CD8-positive, alpha-beta memory T cell (primary cell): ENCODE measurements at regions not wholly inside any gene's neighbourhood (a gene's known extent, or its start where the extent isn't known, plus 50 kb on each side); places are given as distances from the start of the nearest gene placed in this dataset.

ENCODE experiments used
- CTCF ChIA-PET: fragments of 350-600 bp; sonication (Branson Sonifier 250); formaldehyde crosslinking; loops from one replicate; lab custom pipeline; 2021; ENCODE audit warnings: antibody characterized with exemption; lab: Charles Lee
- POLR2A ChIA-PET: fragments of 350-600 bp; sonication (Branson Sonifier 250); formaldehyde crosslinking; loops from one replicate; lab custom pipeline; 2021; ENCODE audit warnings: antibody characterized with exemption; lab: Charles Lee
- DNase-seq, 5 donors: peaks; one replicate each; pipeline versions ENCODE4 v3.0.0 to v3.0.0-alpha.2; 2020 to 2022; ENCODE audit warnings: mixed read lengths in 1 of 5
- H3K27ac ChIP-seq: one replicate; pipeline ENCODE4 v1.7.0; 2013; ENCODE audit warnings: low read depth, mild to moderate bottlenecking, low read length, moderate library complexity
- H3K27me3 ChIP-seq: 2 replicates; pipeline ENCODE4 v1.7.0; 2013; ENCODE audit warnings: low read length, mild to moderate bottlenecking; ENCODE audit not compliant: insufficient read depth, poor library complexity, severe bottlenecking
- H3K36me3 ChIP-seq: 2 replicates; pipeline ENCODE4 v1.7.0; 2013; ENCODE audit warnings: mild to moderate bottlenecking, low read length, moderate library complexity; ENCODE audit not compliant: insufficient read depth
- H3K4me1 ChIP-seq: 2 replicates; pipeline ENCODE4 v1.7.0; 2013; ENCODE audit warnings: mild to moderate bottlenecking, low read length, moderate library complexity; ENCODE audit not compliant: insufficient read depth
- H3K4me3 ChIP-seq: 2 replicates; pipeline ENCODE4 v1.7.0; 2013; ENCODE audit warnings: mild to moderate bottlenecking, low read length
- H3K9me3 ChIP-seq: 2 replicates; pipeline ENCODE4 v1.7.0; 2013; ENCODE audit warnings: mild to moderate bottlenecking, low read length
- H3K27ac Mint-ChIP-seq, 8 donors: one replicate each; pipeline ENCODE4 v1.8.0; 2020 to 2021; ENCODE audit warnings: mixed read lengths in 8 of 8, mild to moderate bottlenecking in 6 of 8, inconsistent platforms in 3 of 8, moderate library complexity in 3 of 8
- H3K27me3 Mint-ChIP-seq, 2 donors: one replicate each; pipeline ENCODE4 v1.8.0; 2020 to 2021; ENCODE audit warnings: mixed read lengths in 2 of 2, mild to moderate bottlenecking in 1 of 2, moderate library complexity in 1 of 2
- H3K36me3 Mint-ChIP-seq, 3 donors: one replicate each; pipeline ENCODE4 v1.8.0; 2020 to 2021; ENCODE audit warnings: mixed read lengths in 3 of 3, inconsistent platforms in 1 of 3, mild to moderate bottlenecking in 1 of 3
- H3K4me1 Mint-ChIP-seq, 3 donors: one replicate each; pipeline ENCODE4 v1.8.0; 2020 to 2021; ENCODE audit warnings: mixed read lengths in 3 of 3, inconsistent platforms in 1 of 3, mild to moderate bottlenecking in 1 of 3
- H3K4me3 Mint-ChIP-seq, 7 donors: one replicate each; pipeline ENCODE4 v1.8.0; 2020 to 2021; ENCODE audit warnings: mixed read lengths in 7 of 7, mild to moderate bottlenecking in 6 of 7, moderate library complexity in 4 of 7, inconsistent platforms in 2 of 7
- H3K9me3 Mint-ChIP-seq, 5 donors: one replicate each; pipeline ENCODE4 v1.8.0; 2020 to 2022; ENCODE audit warnings: mixed read lengths in 5 of 5, mild to moderate bottlenecking in 3 of 5, moderate library complexity in 2 of 5, inconsistent platforms in 1 of 5

DNA sequence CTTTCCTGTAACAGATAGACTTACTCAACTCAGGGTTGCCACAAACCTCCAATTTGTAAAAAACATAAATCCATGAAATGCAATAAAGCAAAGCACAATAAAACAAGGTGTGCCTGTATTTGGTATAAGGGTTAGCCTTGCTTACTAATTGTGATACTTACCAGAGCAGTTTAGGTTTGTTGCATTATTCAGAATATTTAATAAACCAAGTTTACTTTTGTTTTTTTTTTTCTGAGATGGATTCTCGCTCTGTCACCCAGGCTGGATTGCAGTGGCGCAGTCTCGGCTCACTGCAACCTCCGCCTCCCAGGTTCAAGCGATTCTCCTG is 79.6 kb downstream of the SEC61G start:
- no peaks in the 10 kb centered on the region for H3K4me1 Mint-ChIP-seq
- H3K27ac Mint-ChIP-seq: no peak overlapping the region
- no peak overlapping the region for H3K4me3 ChIP-seq
- H3K4me3 Mint-ChIP-seq: no peak overlapping the region
- H3K27ac ChIP-seq: no peak overlapping the region
- DNase-seq: no peak
- no peaks in the 10 kb centered on the region for H3K36me3 Mint-ChIP-seq
- no peaks in the 10 kb centered on the region for H3K9me3 ChIP-seq
- H3K36me3 ChIP-seq: no peaks in the 10 kb centered on the region
- H3K4me1 ChIP-seq: no peaks in the 10 kb centered on the region
- H3K27me3 Mint-ChIP-seq: peaks cover 0 to 2% of the 10 kb centered on the region in 2 donors
- H3K9me3 Mint-ChIP-seq: peaks cover 0 to 7% (median 0%) of the 10 kb centered on the region in 5 donors
- no peaks in the 10 kb centered on the region for H3K27me3 ChIP-seq
- POLR2A ChIA-PET: no interaction called here
- CTCF ChIA-PET: no interaction called here

DNA sequence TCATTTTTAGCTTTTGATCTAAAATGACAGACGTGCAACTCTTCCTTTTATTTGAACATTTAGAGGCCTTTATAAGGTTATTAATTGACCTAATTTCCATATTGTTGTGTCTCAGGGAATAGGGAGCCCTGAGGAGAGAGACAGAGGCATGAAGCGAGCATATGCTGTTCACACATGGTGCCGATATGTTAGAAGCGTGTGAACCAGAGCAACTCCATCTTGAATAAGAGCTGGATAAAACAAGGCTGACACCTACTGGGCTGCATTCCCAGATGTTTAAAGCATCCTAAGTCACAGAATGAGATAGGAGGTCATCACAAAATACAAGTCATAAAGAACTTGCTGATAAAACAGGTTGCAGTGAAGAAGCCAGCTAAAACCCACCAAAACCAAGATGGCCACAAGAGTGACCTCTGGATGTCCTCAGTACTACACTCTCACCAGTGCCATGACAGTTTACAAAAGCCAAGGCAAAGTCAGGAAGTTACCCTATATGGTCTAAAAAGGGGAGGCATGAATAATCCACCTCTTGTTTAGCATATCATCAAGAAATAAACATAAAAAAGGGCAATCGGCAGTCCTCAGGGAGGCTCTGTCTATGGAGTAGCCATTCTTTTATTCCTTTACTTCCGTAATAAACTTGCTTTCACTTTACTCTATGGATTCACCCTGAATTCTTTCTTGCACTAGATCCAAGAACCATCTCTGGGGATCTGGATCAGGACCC is 80.1 kb downstream of the SEC61G start:
- Histone ChIP-seq H3K9me3 (no peaks in the 10 kb centered on the region), H3K4me1 (no peaks in the 10 kb centered on the region), H3K36me3 (no peaks in the 10 kb centered on the region), H3K4me3 (no peak overlapping the region), H3K27ac (no peak overlapping the region), H3K27me3 (no peaks in the 10 kb centered on the region)
- POLR2A ChIA-PET: no interaction called here
- H3K4me1 Mint-ChIP-seq: no peaks in the 10 kb centered on the region
- CTCF ChIA-PET: no interaction called here
- no peak overlapping the region for H3K27ac Mint-ChIP-seq
- H3K36me3 Mint-ChIP-seq: no peaks in the 10 kb centered on the region
- H3K9me3 Mint-ChIP-seq: peaks cover 0 to 7% (median 0%) of the 10 kb centered on the region in 5 donors
- peaks cover 0 to 2% of the 10 kb centered on the region in 2 donors for H3K27me3 Mint-ChIP-seq
- H3K4me3 Mint-ChIP-seq: no peak overlapping the region
- DNase-seq: no peak

DNA sequence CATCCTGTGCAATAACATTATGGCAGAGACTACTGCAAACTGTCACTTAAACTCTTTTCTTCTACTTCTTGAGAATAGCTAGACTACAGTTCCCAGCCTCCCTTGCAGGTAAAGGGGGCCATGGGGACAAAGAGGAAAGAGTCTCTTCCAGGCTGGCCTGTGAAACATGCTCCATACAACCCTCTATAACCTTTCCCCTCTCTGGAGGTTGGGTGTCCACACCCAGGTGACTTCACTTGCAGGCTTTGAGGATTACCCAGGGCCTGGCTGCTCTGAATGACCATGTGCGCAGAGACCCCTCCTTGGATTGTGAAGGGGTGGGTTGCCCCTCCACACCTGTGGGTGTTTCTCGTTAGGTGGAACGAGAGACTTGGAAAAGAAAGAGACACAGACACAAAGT is 84.1 kb downstream of the SEC61G start:
- H3K27me3 Mint-ChIP-seq: no peaks in the 10 kb centered on the region
- DNase-seq: no peak
- peaks cover 0 to 6% (median 0%) of the 10 kb centered on the region in 5 donors for H3K9me3 Mint-ChIP-seq
- Histone ChIP-seq H3K9me3 (no peaks in the 10 kb centered on the region), H3K27me3 (no peaks in the 10 kb centered on the region), H3K27ac (no peak overlapping the region), H3K4me3 (no peak overlapping the region), H3K36me3 (no peaks in the 10 kb centered on the region), H3K4me1 (no peaks in the 10 kb centered on the region)
- H3K4me1 Mint-ChIP-seq: no peaks in the 10 kb centered on the region
- H3K27ac Mint-ChIP-seq: no peak overlapping the region
- POLR2A ChIA-PET: no interaction called here
- no peak overlapping the region for H3K4me3 Mint-ChIP-seq
- H3K36me3 Mint-ChIP-seq: no peaks in the 10 kb centered on the region
- CTCF ChIA-PET: no interaction called here

DNA sequence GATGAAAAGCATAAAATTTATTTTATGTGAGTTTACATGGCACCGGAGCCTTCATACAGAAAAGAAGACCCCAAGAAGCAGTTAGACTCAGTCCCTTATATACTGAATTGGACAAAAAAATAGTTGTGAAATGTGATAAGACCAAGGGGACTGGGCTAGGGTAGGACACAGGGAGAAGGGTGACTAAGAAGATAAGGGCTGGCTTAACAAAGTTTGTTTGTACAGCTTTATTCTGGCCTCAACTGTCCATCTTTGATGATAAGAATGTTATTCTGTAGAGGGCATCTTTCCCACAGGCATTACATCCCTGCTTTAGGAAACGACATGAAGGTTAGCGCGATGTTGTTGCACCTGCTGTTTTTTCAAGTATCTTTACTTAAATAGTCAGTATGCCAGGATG is 86.5 kb downstream of the SEC61G start:
- ChIA-PET POLR2A (no interaction called here), CTCF (no interaction called here)
- no peak overlapping the region for H3K4me3 ChIP-seq
- no peaks in the 10 kb centered on the region for H3K27me3 ChIP-seq
- no peaks in the 10 kb centered on the region for H3K36me3 Mint-ChIP-seq
- H3K27me3 Mint-ChIP-seq: peaks cover 0 to 2% of the 10 kb centered on the region in 2 donors
- H3K27ac Mint-ChIP-seq: no peak overlapping the region
- DNase-seq: no peak
- H3K4me1 ChIP-seq: no peaks in the 10 kb centered on the region
- H3K9me3 Mint-ChIP-seq: peaks cover 0 to 8% (median 0%) of the 10 kb centered on the region in 5 donors
- H3K9me3 ChIP-seq: no peaks in the 10 kb centered on the region
- no peak overlapping the region for H3K27ac ChIP-seq
- no peaks in the 10 kb centered on the region for H3K36me3 ChIP-seq
- no peak overlapping the region for H3K4me3 Mint-ChIP-seq
- no peaks in the 10 kb centered on the region for H3K4me1 Mint-ChIP-seq

DNA sequence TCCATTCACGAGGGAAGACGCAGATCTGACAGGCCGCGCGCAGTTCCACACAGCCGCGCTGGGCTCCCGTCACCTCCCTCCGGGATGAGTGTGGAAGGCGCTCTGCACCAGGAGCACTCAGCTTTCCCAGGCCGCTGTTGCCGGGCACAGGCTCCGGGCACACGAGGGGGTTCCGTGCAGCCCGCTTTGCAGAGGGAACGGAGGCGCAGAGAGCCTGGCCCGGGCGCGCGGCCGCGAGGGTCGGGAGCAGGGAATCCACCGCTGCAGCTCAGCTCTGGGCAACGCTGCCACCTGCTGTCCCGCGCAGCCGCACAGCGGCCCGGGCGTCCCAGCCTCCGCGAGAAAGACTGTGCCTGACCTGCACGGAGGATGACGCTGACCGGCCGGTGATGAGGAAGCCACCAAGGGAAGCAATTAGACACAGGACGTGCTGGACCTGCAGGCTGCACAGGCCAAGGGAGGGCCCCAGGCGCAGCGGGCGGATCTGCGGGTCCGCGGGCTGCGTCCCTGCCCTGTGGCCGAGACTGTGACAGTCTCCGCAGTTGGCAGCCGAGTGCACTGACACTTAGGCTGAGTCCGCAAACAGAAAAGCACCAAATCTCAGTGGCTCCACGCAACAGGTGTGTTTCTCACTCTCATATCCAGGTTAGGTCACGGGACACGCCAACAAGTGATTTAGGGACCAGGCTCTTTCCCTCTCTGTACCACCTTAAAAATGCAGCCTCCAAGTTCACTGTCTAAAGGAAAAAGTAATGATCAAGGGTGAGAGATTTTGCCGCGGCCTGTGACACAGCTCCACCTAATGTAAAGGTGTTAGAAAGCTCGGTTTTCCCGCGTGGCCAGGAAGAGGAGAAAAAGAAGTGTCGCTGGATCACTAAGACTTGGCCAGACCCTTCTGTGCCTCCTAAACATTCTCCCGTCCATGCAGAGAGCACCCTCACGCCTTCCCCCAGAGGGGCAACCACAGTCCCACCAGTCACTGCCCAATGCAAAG is 94.5 kb downstream of the SEC61G start:
- H3K27me3 Mint-ChIP-seq: peaks cover 14 to 30% of the 10 kb centered on the region in 2 donors
- Histone ChIP-seq H3K36me3 (no peaks in the 10 kb centered on the region), H3K9me3 (no peaks in the 10 kb centered on the region), H3K4me1 (no peaks in the 10 kb centered on the region), H3K4me3 (no peak overlapping the region), H3K27me3 (no peaks in the 10 kb centered on the region), H3K27ac (no peak overlapping the region)
- DNase-seq: no peak
- peak overlapping the region in 1 of 7 donors; percentile 30 for H3K4me3 Mint-ChIP-seq
- H3K4me1 Mint-ChIP-seq: peaks cover 5 to 9% (median 8%) of the 10 kb centered on the region in 3 donors
- ChIA-PET CTCF (no interaction called here), POLR2A (no interaction called here)
- H3K9me3 Mint-ChIP-seq: peaks cover 0 to 6% (median 0%) of the 10 kb centered on the region in 5 donors
- no peak overlapping the region for H3K27ac Mint-ChIP-seq
- H3K36me3 Mint-ChIP-seq: no peaks in the 10 kb centered on the region

DNA sequence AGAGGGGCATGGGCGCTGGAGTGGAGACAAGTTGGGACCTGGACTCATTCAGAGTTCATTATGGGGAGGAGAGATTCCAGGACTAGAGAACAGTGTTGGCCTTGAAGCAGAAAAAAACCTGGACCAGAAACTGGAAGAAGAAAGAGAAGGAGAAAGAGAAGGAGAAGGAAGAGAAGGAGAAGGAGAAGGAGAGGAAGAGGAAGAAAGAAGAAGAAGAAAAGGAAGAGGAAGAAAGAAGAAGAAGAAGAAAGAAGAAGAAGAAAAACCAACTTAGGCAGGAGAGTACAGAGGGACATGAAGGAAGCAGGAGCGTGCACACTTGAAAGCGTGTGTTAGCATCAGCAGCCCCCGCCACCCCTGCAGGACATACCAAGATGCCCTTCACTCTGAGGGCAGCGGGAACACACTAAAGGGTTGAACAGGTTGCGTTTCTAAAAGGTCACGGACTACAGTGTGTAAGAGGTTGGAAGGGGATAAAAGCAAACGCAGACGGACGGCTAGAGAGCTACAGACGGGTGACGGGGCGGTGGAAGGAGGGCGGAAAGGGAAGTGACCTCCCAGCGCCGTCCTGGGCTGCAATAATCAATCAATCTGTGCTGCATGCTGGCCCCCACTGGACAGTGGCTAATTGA is 95.3 kb downstream of the SEC61G start:
- H3K4me1 ChIP-seq: no peaks in the 10 kb centered on the region
- DNase-seq: no peak
- peak overlapping the region in 3 of 7 donors; percentile 2 to 59 (median 30) for H3K4me3 Mint-ChIP-seq
- H3K9me3 Mint-ChIP-seq: peaks cover 0 to 6% (median 0%) of the 10 kb centered on the region in 5 donors
- no peaks in the 10 kb centered on the region for H3K9me3 ChIP-seq
- no peak overlapping the region for H3K27ac Mint-ChIP-seq
- ChIA-PET CTCF (no interaction called here), POLR2A (no interaction called here)
- no peak overlapping the region for H3K4me3 ChIP-seq
- no peak overlapping the region for H3K27ac ChIP-seq
- no peaks in the 10 kb centered on the region for H3K27me3 ChIP-seq
- H3K36me3 ChIP-seq: no peaks in the 10 kb centered on the region
- peaks cover 14 to 30% of the 10 kb centered on the region in 2 donors for H3K27me3 Mint-ChIP-seq
- peaks cover 5 to 9% (median 8%) of the 10 kb centered on the region in 3 donors for H3K4me1 Mint-ChIP-seq
- no peaks in the 10 kb centered on the region for H3K36me3 Mint-ChIP-seq

DNA sequence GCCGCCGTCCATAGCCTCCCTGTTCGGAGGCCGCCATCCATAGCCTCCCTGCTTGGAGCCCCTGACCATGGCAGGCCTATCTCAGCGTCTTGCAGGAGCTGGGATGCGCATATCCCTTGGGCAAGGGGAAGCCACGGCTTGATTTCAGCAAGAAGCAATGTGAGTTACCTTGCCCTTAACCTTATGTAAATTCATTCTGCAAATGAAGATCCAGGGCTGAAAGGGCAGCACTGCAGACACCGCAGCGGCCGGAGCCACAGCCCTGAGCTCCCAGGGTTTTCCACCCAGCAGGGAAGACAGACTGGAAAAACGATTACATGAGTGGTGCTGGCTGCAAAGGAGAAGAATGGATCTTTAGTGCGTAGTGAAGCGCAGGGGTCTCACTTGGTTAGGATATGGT is 95.8 kb downstream of the SEC61G start:
- H3K4me1 Mint-ChIP-seq: peaks cover 5 to 9% (median 8%) of the 10 kb centered on the region in 3 donors
- H3K27ac ChIP-seq: no peak overlapping the region
- ChIA-PET POLR2A (no interaction called here), CTCF (no interaction called here)
- peaks cover 12 to 30% of the 10 kb centered on the region in 2 donors for H3K27me3 Mint-ChIP-seq
- H3K9me3 Mint-ChIP-seq: peaks cover 0 to 6% (median 0%) of the 10 kb centered on the region in 5 donors
- H3K9me3 ChIP-seq: no peaks in the 10 kb centered on the region
- no peak for DNase-seq
- no peak overlapping the region for H3K4me3 ChIP-seq
- no peak overlapping the region for H3K27ac Mint-ChIP-seq
- no peaks in the 10 kb centered on the region for H3K27me3 ChIP-seq
- no peaks in the 10 kb centered on the region for H3K36me3 Mint-ChIP-seq
- H3K4me3 Mint-ChIP-seq: no peak overlapping the region
- H3K4me1 ChIP-seq: no peaks in the 10 kb centered on the region
- no peaks in the 10 kb centered on the region for H3K36me3 ChIP-seq

DNA sequence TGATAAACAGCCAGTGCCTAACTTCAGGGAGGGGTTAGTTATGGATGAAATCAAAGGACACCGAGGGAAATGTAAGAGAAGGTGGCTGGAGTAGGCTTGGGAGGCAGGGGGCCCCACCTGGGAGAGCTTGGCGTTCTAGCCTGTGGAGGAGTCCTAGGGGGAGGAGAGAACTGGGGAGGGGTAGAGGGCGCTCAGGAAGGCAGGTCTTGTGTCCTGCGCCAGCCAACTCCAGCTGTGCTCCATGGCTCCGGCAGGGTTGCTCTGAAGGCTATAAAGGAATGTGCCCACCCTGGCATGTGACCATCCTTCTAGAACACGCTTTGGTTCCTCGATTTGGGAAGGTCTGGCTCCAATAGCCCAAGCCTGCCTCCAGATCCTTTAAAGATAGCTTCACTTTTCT is 96.3 kb downstream of the SEC61G start:
- Mint-ChIP-seq H3K27ac (no peak overlapping the region), H3K9me3 (peaks cover 0 to 6% (median under 1%) of the 10 kb centered on the region in 5 donors), H3K4me1 (peaks cover 5 to 9% (median 8%) of the 10 kb centered on the region in 3 donors), H3K27me3 (peaks cover 12 to 30% of the 10 kb centered on the region in 2 donors), H3K36me3 (no peaks in the 10 kb centered on the region), H3K4me3 (no peak overlapping the region)
- Histone ChIP-seq H3K4me3 (no peak overlapping the region), H3K4me1 (no peaks in the 10 kb centered on the region), H3K27ac (no peak overlapping the region), H3K9me3 (no peaks in the 10 kb centered on the region), H3K36me3 (no peaks in the 10 kb centered on the region), H3K27me3 (no peaks in the 10 kb centered on the region)
- DNase-seq: no peak
- POLR2A ChIA-PET: no interaction called here
- CTCF ChIA-PET: no interaction called here
